ENCODE measurements at regions not wholly inside any gene's neighbourhood (a gene's known extent, or its start where the extent isn't known, plus 50 kb on each side); places are given as distances from the start of the nearest gene placed in this dataset.

- H3K9ac ChIP-seq (ENCODE audit: insufficient read length, low read depth): no peak overlapping the region
- no peaks in the 10 kb centered on the region for H3K36me3 ChIP-seq (ENCODE audit: insufficient read depth, insufficient read length, low read length)
- TF ChIP-seq SUZ12 (IDR thresholded peaks at IDR 0.05; ENCODE audit: extremely low read depth, insufficient read depth, insufficient read length) (no peak), ZNF274 (IDR thresholded peaks at IDR 0.05; ENCODE audit: low read depth, low read length) (no peak), YY1 (IDR thresholded peaks at IDR 0.05; ENCODE audit: insufficient read depth, insufficient read length) (no peak)
- H3K4me1 ChIP-seq (ENCODE audit: insufficient read depth, insufficient read length): no peaks in the 10 kb centered on the region
- no peak for DNase-seq (ENCODE audit: low read depth, low spot score)
- no peaks in the 10 kb centered on the region for H3K27me3 ChIP-seq (ENCODE audit: insufficient read depth, insufficient read length)
- no peaks in the 10 kb centered on the region for H3K9me3 ChIP-seq (ENCODE audit: insufficient read depth, low read length)
- H3K4me3 ChIP-seq (ENCODE audit: insufficient read length, low read depth): no peak overlapping the region
Observed at GRCh38 chr6:132868057-132868456, 53.7 kb downstream of the RPS12 start.

GRCh38 chr6:132872923-132873322, 58.6 kb downstream of the RPS12 start:
- no peak for DNase-seq (ENCODE audit: low read depth, low spot score)
- Histone ChIP-seq H3K27me3 (ENCODE audit: insufficient read depth, insufficient read length) (no peaks in the 10 kb centered on the region), H3K36me3 (ENCODE audit: insufficient read depth, insufficient read length, low read length) (no peaks in the 10 kb centered on the region), H3K9ac (ENCODE audit: insufficient read length, low read depth) (no peak overlapping the region), H3K4me1 (ENCODE audit: insufficient read depth, insufficient read length) (no peaks in the 10 kb centered on the region), H3K9me3 (ENCODE audit: insufficient read depth, low read length) (peaks cover 12% of the 10 kb centered on the region; the same call in 1 of the 2 replicates), H3K4me3 (ENCODE audit: insufficient read length, low read depth) (no peak overlapping the region)
- no peak for TF ChIP-seq ZNF274 (IDR thresholded peaks at IDR 0.05; ENCODE audit: low read depth, low read length)
- no peak for TF ChIP-seq YY1 (IDR thresholded peaks at IDR 0.05; ENCODE audit: insufficient read depth, insufficient read length)
- no peak for TF ChIP-seq SUZ12 (IDR thresholded peaks at IDR 0.05; ENCODE audit: extremely low read depth, insufficient read depth, insufficient read length)

- H3K4me3 ChIP-seq (ENCODE audit: insufficient read length, low read depth): no peak overlapping the region
- no peaks in the 10 kb centered on the region for H3K36me3 ChIP-seq (ENCODE audit: insufficient read depth, insufficient read length, low read length)
- no peaks in the 10 kb centered on the region for H3K4me1 ChIP-seq (ENCODE audit: insufficient read depth, insufficient read length)
- H3K27me3 ChIP-seq (ENCODE audit: insufficient read depth, insufficient read length): no peaks in the 10 kb centered on the region
- TF ChIP-seq YY1 (IDR thresholded peaks at IDR 0.05; ENCODE audit: insufficient read depth, insufficient read length): no peak
- no peak for TF ChIP-seq ZNF274 (IDR thresholded peaks at IDR 0.05; ENCODE audit: low read depth, low read length)
- TF ChIP-seq SUZ12 (IDR thresholded peaks at IDR 0.05; ENCODE audit: extremely low read depth, insufficient read depth, insufficient read length): no peak
- H3K9me3 ChIP-seq (ENCODE audit: insufficient read depth, low read length): peaks cover 12% of the 10 kb centered on the region; the same call in 1 of the 2 replicates
- H3K9ac ChIP-seq (ENCODE audit: insufficient read length, low read depth): no peak overlapping the region
- DNase-seq (ENCODE audit: low read depth, low spot score): no peak
Observed at GRCh38 chr6:132877003-132877402, 62.6 kb downstream of the RPS12 start.

DNA sequence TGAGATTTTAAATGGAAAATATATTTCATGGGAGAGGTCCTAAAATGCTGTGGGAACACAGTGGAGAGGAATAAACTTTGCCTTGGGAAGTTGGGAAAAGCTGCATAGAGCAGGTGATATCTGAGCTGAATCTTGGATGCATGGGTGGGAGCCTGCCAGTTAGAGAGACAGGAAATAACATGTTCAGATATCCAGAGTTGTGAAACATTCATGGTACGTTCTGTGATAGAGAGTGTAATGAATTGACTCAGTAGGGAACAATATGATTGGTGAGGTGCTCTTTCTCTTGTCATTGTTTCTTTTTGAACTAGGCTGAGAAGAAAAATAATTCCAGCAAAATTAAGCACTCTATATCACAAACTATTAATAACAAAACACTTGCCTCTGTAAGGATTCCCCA, 72.8 kb downstream of the RPS12 start:
- TF ChIP-seq SUZ12 (IDR thresholded peaks at IDR 0.05; ENCODE audit: extremely low read depth, insufficient read depth, insufficient read length): no peak
- no peak for TF ChIP-seq ZNF274 (IDR thresholded peaks at IDR 0.05; ENCODE audit: low read depth, low read length)
- no peak for TF ChIP-seq YY1 (IDR thresholded peaks at IDR 0.05; ENCODE audit: insufficient read depth, insufficient read length)
- H3K36me3 ChIP-seq (ENCODE audit: insufficient read depth, insufficient read length, low read length): no peaks in the 10 kb centered on the region
- no peak overlapping the region for H3K4me3 ChIP-seq (ENCODE audit: insufficient read length, low read depth)
- H3K9me3 ChIP-seq (ENCODE audit: insufficient read depth, low read length): no peaks in the 10 kb centered on the region
- no peaks in the 10 kb centered on the region for H3K27me3 ChIP-seq (ENCODE audit: insufficient read depth, insufficient read length)
- DNase-seq (ENCODE audit: low read depth, low spot score): no peak
- no peak overlapping the region for H3K9ac ChIP-seq (ENCODE audit: insufficient read length, low read depth)
- no peaks in the 10 kb centered on the region for H3K4me1 ChIP-seq (ENCODE audit: insufficient read depth, insufficient read length)

DNA sequence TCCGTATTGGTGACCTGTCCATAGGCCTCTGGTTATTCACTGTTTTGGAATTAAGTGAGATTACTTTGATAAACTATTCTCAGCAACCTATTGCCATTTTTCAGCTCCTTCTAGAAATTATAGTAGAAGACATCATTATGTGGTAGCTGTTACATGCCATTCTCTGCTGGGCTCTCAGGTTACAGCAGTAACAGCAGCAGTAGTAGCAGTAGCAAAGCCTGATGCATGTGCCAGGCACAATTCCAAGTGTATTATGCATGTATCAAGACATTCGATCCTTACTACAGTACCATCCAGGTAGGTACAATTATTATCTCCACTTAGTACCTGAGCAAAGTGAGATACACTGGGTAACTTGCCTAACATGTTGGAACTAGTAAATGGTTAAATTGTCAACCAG, 74.3 kb downstream of the RPS12 start:
- TF ChIP-seq SUZ12 (IDR thresholded peaks at IDR 0.05; ENCODE audit: extremely low read depth, insufficient read depth, insufficient read length) (no peak), YY1 (IDR thresholded peaks at IDR 0.05; ENCODE audit: insufficient read depth, insufficient read length) (no peak), ZNF274 (IDR thresholded peaks at IDR 0.05; ENCODE audit: low read depth, low read length) (no peak)
- H3K9me3 ChIP-seq (ENCODE audit: insufficient read depth, low read length): no peaks in the 10 kb centered on the region
- no peak for DNase-seq (ENCODE audit: low read depth, low spot score)

DNA sequence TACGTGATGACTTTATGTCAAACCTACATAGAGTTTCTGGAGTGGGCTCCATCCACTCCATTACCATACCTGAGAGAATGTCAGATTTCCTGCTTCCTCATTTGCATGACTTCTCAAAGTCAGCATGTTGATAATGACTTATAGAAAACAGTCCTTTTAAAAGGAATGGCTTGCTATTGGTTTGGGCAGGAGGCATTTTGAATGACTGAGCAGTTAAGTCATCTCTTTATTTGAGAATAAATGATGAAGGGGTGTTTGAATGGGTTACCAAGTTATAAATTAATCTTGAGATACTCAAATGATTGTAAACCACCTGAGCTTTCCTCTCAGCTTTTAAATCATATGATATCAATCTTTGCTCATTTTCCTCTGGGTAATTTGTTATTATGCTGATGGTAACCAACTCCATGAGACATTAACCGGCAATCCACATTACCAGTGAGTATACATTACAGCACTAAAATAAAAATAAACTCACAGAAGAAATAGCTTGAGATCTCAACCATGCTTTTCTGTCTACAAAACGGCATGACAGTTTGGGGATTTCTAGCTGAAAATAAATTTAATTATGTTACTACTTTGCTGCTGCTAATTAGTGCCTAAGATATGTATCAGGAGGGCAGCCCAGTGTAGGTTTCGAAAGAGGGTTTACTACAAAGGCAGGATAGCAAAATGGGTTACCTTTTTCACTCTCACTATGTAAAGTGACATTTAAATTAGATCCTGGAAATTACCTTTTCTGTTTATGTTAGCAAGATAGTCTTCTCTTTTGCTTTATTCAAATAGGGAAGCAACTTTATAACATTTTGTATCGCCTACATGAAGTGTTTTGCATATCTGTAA, 78.8 kb downstream of the RPS12 start:
- no peak overlapping the region for H3K4me3 ChIP-seq (ENCODE audit: insufficient read length, low read depth)
- no peak for DNase-seq (ENCODE audit: low read depth, low spot score)
- no peaks in the 10 kb centered on the region for H3K36me3 ChIP-seq (ENCODE audit: insufficient read depth, insufficient read length, low read length)
- no peak for TF ChIP-seq SUZ12 (IDR thresholded peaks at IDR 0.05; ENCODE audit: extremely low read depth, insufficient read depth, insufficient read length)
- no peaks in the 10 kb centered on the region for H3K27me3 ChIP-seq (ENCODE audit: insufficient read depth, insufficient read length)
- H3K4me1 ChIP-seq (ENCODE audit: insufficient read depth, insufficient read length): no peaks in the 10 kb centered on the region
- H3K9me3 ChIP-seq (ENCODE audit: insufficient read depth, low read length): no peaks in the 10 kb centered on the region
- no peak overlapping the region for H3K9ac ChIP-seq (ENCODE audit: insufficient read length, low read depth)

More for the DNA sequence above, 74.3 kb downstream of the RPS12 start:
- Histone ChIP-seq H3K36me3 (ENCODE audit: insufficient read depth, insufficient read length, low read length) (no peaks in the 10 kb centered on the region), H3K4me3 (ENCODE audit: insufficient read length, low read depth) (no peak overlapping the region), H3K4me1 (ENCODE audit: insufficient read depth, insufficient read length) (no peaks in the 10 kb centered on the region), H3K9ac (ENCODE audit: insufficient read length, low read depth) (no peak overlapping the region), H3K27me3 (ENCODE audit: insufficient read depth, insufficient read length) (no peaks in the 10 kb centered on the region)

DNA sequence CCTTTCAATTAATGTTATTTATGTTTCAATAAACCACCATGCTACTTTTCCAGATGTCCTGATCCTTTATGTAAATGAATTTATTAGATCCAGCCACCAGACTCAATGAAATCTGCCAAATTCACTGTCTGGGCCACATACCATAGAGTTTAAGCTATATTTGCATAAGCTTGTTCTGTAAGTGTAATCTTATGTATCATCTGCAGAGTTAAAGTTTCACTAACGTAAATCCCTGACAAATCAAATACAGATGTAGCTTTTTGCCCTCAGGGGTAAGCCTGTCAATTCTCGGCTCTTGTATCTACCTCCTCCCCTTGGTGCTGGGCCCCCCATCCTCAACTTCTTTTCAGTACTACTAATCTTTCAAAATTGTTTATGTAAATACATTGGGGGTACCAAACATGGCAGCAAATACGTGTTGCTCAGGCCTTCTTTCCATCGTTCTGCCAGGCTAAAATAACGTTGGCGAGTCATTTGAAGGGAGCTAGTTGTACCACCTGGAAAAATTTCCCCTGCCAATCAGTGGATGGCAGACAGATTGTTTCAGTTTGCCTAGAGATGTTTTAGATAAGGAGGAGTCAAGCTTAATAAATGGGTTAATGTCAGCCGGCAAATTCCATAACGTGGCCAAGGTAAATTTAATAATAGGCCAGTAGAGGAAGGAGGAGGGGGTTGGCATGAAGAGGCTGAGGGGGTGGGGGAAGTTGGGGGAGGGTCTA, 79.6 kb downstream of the RPS12 start:
- DNase-seq (ENCODE audit: low read depth, low spot score): no peak
- no peaks in the 10 kb centered on the region for H3K36me3 ChIP-seq (ENCODE audit: insufficient read depth, insufficient read length, low read length)
- no peaks in the 10 kb centered on the region for H3K27me3 ChIP-seq (ENCODE audit: insufficient read depth, insufficient read length)
- no peaks in the 10 kb centered on the region for H3K9me3 ChIP-seq (ENCODE audit: insufficient read depth, low read length)
- TF ChIP-seq YY1 (IDR thresholded peaks at IDR 0.05; ENCODE audit: insufficient read depth, insufficient read length) (no peak), SUZ12 (IDR thresholded peaks at IDR 0.05; ENCODE audit: extremely low read depth, insufficient read depth, insufficient read length) (no peak), ZNF274 (IDR thresholded peaks at IDR 0.05; ENCODE audit: low read depth, low read length) (no peak)
- H3K4me3 ChIP-seq (ENCODE audit: insufficient read length, low read depth): no peak overlapping the region
- no peaks in the 10 kb centered on the region for H3K4me1 ChIP-seq (ENCODE audit: insufficient read depth, insufficient read length)
- no peak overlapping the region for H3K9ac ChIP-seq (ENCODE audit: insufficient read length, low read depth)

Measured in NT2/D1 (cell line).